Esophagus squamous epithelium (tissue), 5 donors: ENCODE measurements at regions not wholly inside any gene's neighbourhood (a gene's known extent, or its start where the extent isn't known, plus 50 kb on each side); places are given as distances from the start of the nearest gene placed in this dataset.

ENCODE experiments used
- DNase-seq: peaks from one replicate; lab custom pipeline; 2025; lab: John Stamatoyannopoulos, UW
- H3K27ac ChIP-seq, 4 donors: fragments of 200-600 bp; sonication (generic); one replicate each; pipeline ENCODE4 v1.5.1; 2016 to 2019; ENCODE audit warnings: mild to moderate bottlenecking in 1 of 4
- H3K27me3 ChIP-seq, 4 donors: fragments of 200-600 bp; sonication (generic); 1 replicate in 3 of 4; 2 replicates in 1 of 4; pipeline versions ENCODE4 v1.5.1 to v1.6.0; 2017 to 2021; ENCODE audit warnings: antibody characterized with exemption in 1 of 4
- H3K36me3 ChIP-seq, 3 donors: fragments of 200-600 bp; sonication (generic); one replicate each; pipeline ENCODE4 v1.5.1; 2016 to 2019
- H3K4me1 ChIP-seq, 3 donors: fragments of 200-600 bp; sonication (generic); one replicate each; pipeline ENCODE4 v1.5.1; 2017 to 2019
- H3K4me3 ChIP-seq, 4 donors: fragments of 200-600 bp; sonication (generic); 1 replicate in 3 of 4; 2 replicates in 1 of 4; pipeline ENCODE4 v1.5.1; 2016 to 2019; ENCODE audit warnings: mild to moderate bottlenecking in 2 of 4, moderate library complexity in 1 of 4
- H3K9me3 ChIP-seq, 3 donors: fragments of 200-600 bp; sonication (generic); one replicate each; pipeline ENCODE4 v1.5.1; 2016 to 2019
- CTCF ChIP-seq, 6 experiments: fragments of 450-650 bp in 4 of 6; fragments of 200-600 bp in 2 of 6; sonication (generic) in 2 of 6; IDR thresholded peaks; one replicate each; pipeline ENCODE4 v1.5.1; 2016 to 2019; ENCODE audit warnings: antibody characterized with exemption in 6 of 6, mild to moderate bottlenecking in 4 of 6, moderate library complexity in 4 of 6
- POLR2A ChIP-seq, 4 donors: fragments of 450-650 bp; IDR thresholded peaks; one replicate each; pipeline ENCODE4 v1.6.1; 2017; ENCODE audit warnings: antibody characterized with exemption in 4 of 4, mild to moderate bottlenecking in 4 of 4, moderate library complexity in 3 of 4
- WGBS, 2 donors: methylation state at CpG; one replicate each; pipeline ENCODE4 v1.1.5; 2018; 5-methylcytosine and 5-hydroxymethylcytosine counted together
- intact Hi-C: fragments of 100-400 bp; cut with DNase I; formaldehyde crosslinking; loops from one replicate; pipeline ENCODE4 v1.15.0; 2022
- donor health status: DM: yes; HTN: yes; CAD: no.

- Histone ChIP-seq H3K27ac (no peak overlapping the region), H3K9me3 (no peaks in the 10 kb centered on the region), H3K4me3 (no peak overlapping the region), H3K36me3 (no peaks in the 10 kb centered on the region), H3K4me1 (peaks cover 3 to 29% (median 16%) of the 10 kb centered on the region in 3 donors), H3K27me3 (no peaks in the 10 kb centered on the region)
- no peak for TF ChIP-seq CTCF (IDR thresholded peaks at IDR 0.05)
- TF ChIP-seq POLR2A (IDR thresholded peaks at IDR 0.05): no peak
- no peak for DNase-seq
- 80% methylated on average over 5 of the region's 9 CpGs; no CpG with 5 or more reads in 1 of the 2 donors for WGBS, 2 donors
- intact Hi-C loops: no loop called here
Observed at GRCh38 chr3:127078626-127079025, 95.7 kb downstream of the PLXNA1 start.

- no peaks in the 10 kb centered on the region for H3K27me3 ChIP-seq
- no peak for TF ChIP-seq CTCF (IDR thresholded peaks at IDR 0.05)
- TF ChIP-seq POLR2A (IDR thresholded peaks at IDR 0.05): no peak
- intact Hi-C loops: no loop called here
- H3K4me3 ChIP-seq: no peak overlapping the region
- no peaks in the 10 kb centered on the region for H3K9me3 ChIP-seq
- H3K36me3 ChIP-seq: no peaks in the 10 kb centered on the region
- H3K27ac ChIP-seq: no peak overlapping the region
- no peak for DNase-seq
- WGBS, 2 donors: 78 to 100% methylated on average over 1 to 3 of the region's 5 CpGs
- peaks cover 0 to 23% (median 10%) of the 10 kb centered on the region in 3 donors for H3K4me1 ChIP-seq
Observed at GRCh38 chr3:127079211-127079610, 96.3 kb downstream of the PLXNA1 start.

DNA sequence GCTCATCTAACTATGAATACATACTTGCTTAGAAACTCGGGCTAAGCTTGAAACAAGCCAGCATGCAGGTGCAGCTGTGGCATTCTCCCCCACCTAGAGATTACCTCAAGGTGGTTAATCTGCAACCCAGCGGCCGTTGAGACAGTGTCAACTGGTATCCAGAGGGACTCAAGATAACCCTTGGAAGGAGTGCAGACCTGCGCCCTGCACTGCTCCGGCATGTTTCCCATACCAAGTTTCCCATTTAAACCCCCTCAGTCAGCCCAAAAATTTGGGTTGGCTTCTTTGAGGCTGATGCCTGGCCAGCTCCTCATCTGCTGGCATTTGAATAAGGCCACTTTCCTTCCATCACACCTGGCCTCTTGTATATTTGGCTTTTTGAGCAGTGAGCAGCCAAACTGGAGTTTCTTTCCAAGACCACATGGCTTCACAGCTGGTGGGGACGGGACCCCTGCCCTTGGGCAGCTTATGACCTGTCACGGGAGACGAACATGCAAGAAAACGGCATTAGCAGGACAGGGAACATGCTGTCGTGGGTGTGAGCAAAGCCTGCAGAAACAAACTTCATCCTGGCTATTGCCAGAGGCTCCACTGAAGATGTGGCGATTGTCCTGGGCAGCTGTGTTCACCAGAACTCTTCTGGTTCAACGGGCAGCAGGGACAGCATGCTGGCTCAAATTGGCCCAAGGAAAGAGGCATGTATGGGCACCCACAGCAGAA is 98.2 kb downstream of the PLXNA1 start:
- intact Hi-C loops: no loop called here
- no peak for DNase-seq
- Histone ChIP-seq H3K4me3 (no peak overlapping the region), H3K9me3 (no peaks in the 10 kb centered on the region), H3K27me3 (no peaks in the 10 kb centered on the region), H3K36me3 (no peaks in the 10 kb centered on the region), H3K27ac (no peak overlapping the region), H3K4me1 (peaks cover 0 to 9% (median 0%) of the 10 kb centered on the region in 3 donors)
- WGBS, 2 donors: 77 to 81% methylated on average over 10 to 11 of the region's 12 CpGs
- no peak for TF ChIP-seq CTCF (IDR thresholded peaks at IDR 0.05)
- TF ChIP-seq POLR2A (IDR thresholded peaks at IDR 0.05): no peak

- intact Hi-C loops: no loop called here
- 85 to 88% methylated on average over 5 to 7 of the region's 7 CpGs for WGBS, 2 donors
- Histone ChIP-seq H3K27me3 (no peaks in the 10 kb centered on the region), H3K27ac (no peak overlapping the region), H3K4me1 (peaks cover 0 to 4% (median 0%) of the 10 kb centered on the region in 3 donors), H3K36me3 (no peaks in the 10 kb centered on the region), H3K9me3 (no peaks in the 10 kb centered on the region), H3K4me3 (no peak overlapping the region)
- no peak for DNase-seq
- TF ChIP-seq CTCF (IDR thresholded peaks at IDR 0.05): no peak
- TF ChIP-seq POLR2A (IDR thresholded peaks at IDR 0.05): no peak
Observed at GRCh38 chr3:127082066-127082465, 99.2 kb downstream of the PLXNA1 start.

DNA sequence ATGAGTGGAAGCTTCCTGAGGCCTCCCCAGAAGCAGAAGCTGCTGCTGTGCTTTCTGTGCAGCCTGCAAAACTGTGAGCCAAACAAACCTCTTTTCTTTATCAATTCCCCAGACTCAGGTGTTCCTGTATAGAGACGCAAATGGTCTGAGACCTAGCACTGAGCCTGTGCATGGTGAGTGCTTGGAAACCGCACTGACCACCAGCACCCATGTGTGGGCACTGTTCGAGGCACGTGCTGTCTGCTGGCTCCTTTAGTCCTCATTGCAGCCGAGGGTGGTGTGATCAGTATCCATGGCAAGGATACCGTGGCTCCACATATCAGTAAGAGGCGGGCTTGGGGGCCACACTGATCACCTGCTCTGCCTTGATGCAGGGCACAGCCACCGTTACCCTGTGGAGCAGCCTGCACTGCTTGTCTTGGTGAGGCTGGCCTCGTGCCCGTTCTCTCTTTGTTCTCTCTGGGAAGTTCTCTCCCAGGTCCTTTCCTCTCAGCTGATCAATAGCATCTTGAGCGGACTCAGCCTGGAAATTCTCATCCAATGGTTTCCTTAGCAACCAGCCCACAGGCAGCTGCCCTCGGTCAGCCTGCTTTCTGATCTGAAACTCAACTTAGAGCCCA is 101.0 kb downstream of the PLXNA1 start:
- Histone ChIP-seq H3K4me3 (no peak overlapping the region), H3K36me3 (no peaks in the 10 kb centered on the region), H3K27me3 (no peaks in the 10 kb centered on the region), H3K9me3 (no peaks in the 10 kb centered on the region), H3K4me1 (no peaks in the 10 kb centered on the region), H3K27ac (no peak overlapping the region)
- intact Hi-C loops: no loop called here
- 67 to 71% methylated on average over 4 to 10 of the region's 12 CpGs for WGBS, 2 donors
- TF ChIP-seq POLR2A (IDR thresholded peaks at IDR 0.05) (no peak), CTCF (IDR thresholded peaks at IDR 0.05) (no peak)
- DNase-seq: no peak
